ENCODE measurements at regions not wholly inside any gene's neighbourhood (a gene's known extent, or its start where the extent isn't known, plus 50 kb on each side); places are given as distances from the start of the nearest gene placed in this dataset.

DNA sequence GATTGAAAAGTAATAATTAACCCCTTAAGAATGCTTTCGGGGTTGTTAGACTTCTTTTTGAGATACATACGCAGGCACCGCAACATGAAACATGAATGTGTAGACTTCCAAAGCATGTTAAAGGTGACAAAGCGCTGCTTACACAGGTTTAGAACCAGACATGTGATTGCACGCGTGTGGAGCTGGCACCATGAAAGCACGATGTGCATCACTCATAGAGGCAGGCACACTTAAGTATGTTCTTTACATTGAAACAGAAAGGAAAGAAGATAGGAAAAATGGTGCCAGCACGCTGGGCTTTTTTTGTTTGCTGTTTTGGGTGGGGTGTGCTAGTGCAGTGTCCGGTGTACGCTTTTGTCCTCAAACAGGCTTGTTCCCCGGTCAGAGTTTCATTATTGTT, 83.6 kb upstream of the PPARA start:
- H3K27me3 ChIP-seq: no peaks in the 10 kb centered on the region
- H3K36me3 ChIP-seq: peaks cover 0 to 11% (median 0%) of the 10 kb centered on the region in 3 donors
- peaks cover 4 to 80% (median 47%) of the 10 kb centered on the region in 4 donors for H3K4me1 ChIP-seq
- TF ChIP-seq, protein P1, sequence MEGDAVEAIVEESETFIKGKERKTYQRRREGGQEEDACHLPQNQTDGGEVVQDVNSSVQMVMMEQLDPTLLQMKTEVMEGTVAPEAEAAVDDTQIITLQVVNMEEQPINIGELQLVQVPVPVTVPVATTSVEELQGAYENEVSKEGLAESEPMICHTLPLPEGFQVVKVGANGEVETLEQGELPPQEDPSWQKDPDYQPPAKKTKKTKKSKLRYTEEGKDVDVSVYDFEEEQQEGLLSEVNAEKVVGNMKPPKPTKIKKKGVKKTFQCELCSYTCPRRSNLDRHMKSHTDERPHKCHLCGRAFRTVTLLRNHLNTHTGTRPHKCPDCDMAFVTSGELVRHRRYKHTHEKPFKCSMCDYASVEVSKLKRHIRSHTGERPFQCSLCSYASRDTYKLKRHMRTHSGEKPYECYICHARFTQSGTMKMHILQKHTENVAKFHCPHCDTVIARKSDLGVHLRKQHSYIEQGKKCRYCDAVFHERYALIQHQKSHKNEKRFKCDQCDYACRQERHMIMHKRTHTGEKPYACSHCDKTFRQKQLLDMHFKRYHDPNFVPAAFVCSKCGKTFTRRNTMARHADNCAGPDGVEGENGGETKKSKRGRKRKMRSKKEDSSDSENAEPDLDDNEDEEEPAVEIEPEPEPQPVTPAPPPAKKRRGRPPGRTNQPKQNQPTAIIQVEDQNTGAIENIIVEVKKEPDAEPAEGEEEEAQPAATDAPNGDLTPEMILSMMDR (IDR thresholded peaks at IDR 0.05): no peak
- intact Hi-C loops (cut with DNase I; ENCODE audit: low total_unique reads): no loop called here
- peak; percentile 23 to 62 for DNase-seq
- H3K27ac ChIP-seq: peak overlapping the region; percentile 99 to 100
- peak overlapping the region; percentile 34 to 36 for H3K4me3 ChIP-seq
- H3K9me3 ChIP-seq: no peaks in the 10 kb centered on the region

DNA sequence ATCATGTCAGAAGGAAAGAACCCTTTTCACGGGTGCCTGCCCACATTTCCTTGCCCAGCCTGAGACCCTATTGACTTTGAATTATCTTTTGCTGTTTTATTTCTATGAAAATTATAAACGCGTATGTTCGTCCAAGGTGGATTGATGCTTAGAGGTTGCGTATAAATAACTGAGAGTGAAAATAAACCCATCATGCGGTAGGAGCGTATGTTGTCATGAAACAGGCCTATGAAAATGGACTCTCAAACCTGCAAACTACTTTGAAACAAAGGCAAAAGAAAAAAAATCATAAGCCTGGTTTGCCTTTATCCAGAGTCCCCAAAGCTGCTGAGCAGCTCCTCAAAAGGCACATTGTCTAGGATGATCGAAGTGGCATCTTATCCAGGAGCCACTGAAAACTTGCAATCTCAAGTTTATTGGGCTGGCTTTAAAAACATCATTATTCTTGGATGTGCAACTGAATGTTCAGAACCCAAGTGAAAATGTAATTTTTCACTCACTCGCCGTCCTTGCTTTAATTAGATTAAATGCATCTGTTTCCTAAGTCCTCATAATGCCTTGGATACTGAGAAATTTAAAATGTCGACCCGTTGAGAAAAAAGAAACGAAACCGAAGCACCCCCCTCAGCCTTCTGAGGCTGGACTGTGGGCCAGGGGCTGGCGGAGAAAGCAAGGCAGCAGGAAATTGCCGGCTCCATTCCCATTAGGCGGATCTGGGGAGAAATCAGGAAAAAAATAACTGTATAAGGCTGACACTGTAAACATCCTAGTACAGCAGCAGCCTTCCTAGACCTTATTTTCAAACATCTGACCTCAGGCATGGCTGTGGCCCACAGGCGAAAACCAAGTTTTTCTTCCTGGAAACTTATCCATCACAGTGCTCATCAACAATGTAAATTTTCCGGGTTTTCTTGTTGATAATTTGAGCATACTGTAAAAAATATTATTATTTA, 82.9 kb upstream of the PPARA start:
- Histone ChIP-seq H3K36me3 (peaks cover 0 to 8% (median 0%) of the 10 kb centered on the region in 3 donors), H3K4me3 (peak overlapping the region; percentile 34 to 36), H3K9me3 (no peaks in the 10 kb centered on the region), H3K4me1 (peaks cover 0 to 72% (median 40%) of the 10 kb centered on the region in 4 donors), H3K27me3 (no peaks in the 10 kb centered on the region), H3K27ac (peak overlapping the region; percentile 99 to 100)
- DNase-seq: peak; percentile 20 to 57
- TF ChIP-seq, protein P1 (IDR thresholded peaks at IDR 0.05): no peak
- intact Hi-C loops (cut with DNase I; ENCODE audit: low total_unique reads): no loop called here

DNA sequence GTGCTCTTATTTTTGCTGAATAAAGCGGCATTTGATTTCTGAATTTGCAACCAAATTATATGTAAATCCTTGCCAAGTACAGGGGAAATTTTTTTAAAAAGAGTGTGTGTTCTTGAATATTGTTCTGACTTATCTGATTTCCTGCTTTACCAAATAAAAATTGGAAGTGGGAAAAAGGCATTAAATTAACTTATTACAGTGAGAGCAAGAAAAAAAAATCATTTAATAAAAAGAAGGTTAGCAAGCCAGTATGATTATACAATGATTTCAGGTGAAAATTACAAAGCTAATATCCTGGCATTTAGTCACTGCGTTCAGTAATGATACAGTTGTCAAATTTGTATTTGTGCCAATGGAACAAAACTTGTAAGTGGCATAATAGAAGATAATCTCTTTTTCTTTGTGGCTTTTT, 82.1 kb upstream of the PPARA start:
- Histone ChIP-seq H3K27me3 (no peaks in the 10 kb centered on the region), H3K36me3 (peaks cover 0 to 8% (median 0%) of the 10 kb centered on the region in 3 donors), H3K4me1 (peaks cover 0 to 65% (median 33%) of the 10 kb centered on the region in 4 donors), H3K9me3 (no peaks in the 10 kb centered on the region), H3K4me3 (peak overlapping the region; percentile 85 to 90), H3K27ac (peak overlapping the region; percentile 99 to 100)
- no peak for DNase-seq
- TF ChIP-seq, protein P1 (IDR thresholded peaks at IDR 0.05): no peak
- intact Hi-C loops (cut with DNase I; ENCODE audit: low total_unique reads): no loop called here

DNA sequence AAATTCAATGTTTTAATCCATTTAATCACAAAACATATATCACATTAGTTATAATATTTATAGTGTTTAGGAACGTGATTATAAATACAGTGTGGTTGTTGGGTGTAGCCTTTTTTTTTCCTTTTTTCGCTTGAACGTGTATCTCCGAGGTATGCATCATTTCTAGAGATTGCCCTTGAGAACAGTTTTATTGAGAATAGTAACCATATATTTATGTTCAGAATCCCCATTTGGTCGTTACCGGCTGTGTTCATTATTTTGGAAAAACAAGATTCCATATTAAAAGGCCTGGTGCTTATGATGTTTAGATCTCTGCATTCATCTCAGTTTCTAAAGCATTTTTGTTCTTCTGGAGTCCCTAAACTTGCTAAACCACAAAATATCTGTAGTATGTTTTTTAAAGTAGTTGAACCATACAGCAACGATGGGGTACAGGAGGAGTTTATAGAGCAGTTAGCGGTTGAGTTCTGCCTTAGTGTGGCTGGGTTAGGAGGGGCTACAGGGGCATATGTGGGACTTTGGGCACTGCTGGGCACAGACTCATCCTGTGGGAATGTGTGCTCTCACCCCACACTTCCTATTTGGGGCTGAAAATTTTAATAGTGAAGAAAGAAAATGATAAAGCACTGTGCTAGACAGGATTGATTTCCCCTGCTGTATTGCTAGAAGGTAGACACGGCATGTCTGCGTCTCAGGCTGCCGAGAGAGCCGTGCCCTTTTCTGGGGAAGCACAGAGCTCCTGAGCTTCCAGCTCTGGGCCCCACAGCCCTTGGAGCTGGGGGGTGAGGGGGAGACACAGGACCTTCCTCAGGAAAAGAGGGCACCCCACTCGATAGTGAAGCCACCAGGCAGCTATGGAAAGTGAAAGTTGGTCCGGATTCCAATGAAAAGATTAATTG, 81.5 kb upstream of the PPARA start:
- peak; percentile 20 to 67 for DNase-seq

More for the DNA sequence above, 81.5 kb upstream of the PPARA start:
- Histone ChIP-seq H3K27me3 (no peaks in the 10 kb centered on the region), H3K36me3 (peaks cover 0 to 8% (median 0%) of the 10 kb centered on the region in 3 donors), H3K4me3 (peak overlapping the region; percentile 85 to 90), H3K4me1 (peaks cover 0 to 58% (median 26%) of the 10 kb centered on the region in 4 donors), H3K27ac (peak overlapping the region; percentile 99 to 100), H3K9me3 (no peaks in the 10 kb centered on the region)
- intact Hi-C loops (cut with DNase I; ENCODE audit: low total_unique reads): no loop called here
- TF ChIP-seq, protein P1 (IDR thresholded peaks at IDR 0.05): no peak

Measured in tibial artery (tissue), 4 donors.